ENCODE measurements at regions not wholly inside any gene's neighbourhood (a gene's known extent, or its start where the extent isn't known, plus 50 kb on each side); places are given as distances from the start of the nearest gene placed in this dataset.

DNA sequence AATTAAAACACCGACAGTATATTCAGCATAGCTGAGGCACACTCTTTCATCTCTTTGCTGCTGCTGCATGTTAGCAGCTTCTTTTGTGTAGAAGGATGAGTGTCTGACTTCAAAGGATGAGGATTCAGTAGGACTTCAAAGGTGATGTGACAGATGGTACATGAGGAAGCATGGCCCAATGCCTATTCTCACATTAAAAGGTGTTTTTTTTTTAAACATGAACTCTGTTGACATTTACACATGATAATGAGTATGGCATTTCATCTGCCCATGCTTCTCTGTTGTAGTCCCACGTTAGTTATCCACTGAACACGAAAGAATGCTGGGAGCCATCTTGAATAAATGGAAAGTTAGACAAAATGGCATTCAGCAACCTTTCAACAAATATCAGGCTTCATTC lies 1950.8 kb upstream of the PIK3C3 start (continued):
- TF ChIP-seq, protein P1, sequence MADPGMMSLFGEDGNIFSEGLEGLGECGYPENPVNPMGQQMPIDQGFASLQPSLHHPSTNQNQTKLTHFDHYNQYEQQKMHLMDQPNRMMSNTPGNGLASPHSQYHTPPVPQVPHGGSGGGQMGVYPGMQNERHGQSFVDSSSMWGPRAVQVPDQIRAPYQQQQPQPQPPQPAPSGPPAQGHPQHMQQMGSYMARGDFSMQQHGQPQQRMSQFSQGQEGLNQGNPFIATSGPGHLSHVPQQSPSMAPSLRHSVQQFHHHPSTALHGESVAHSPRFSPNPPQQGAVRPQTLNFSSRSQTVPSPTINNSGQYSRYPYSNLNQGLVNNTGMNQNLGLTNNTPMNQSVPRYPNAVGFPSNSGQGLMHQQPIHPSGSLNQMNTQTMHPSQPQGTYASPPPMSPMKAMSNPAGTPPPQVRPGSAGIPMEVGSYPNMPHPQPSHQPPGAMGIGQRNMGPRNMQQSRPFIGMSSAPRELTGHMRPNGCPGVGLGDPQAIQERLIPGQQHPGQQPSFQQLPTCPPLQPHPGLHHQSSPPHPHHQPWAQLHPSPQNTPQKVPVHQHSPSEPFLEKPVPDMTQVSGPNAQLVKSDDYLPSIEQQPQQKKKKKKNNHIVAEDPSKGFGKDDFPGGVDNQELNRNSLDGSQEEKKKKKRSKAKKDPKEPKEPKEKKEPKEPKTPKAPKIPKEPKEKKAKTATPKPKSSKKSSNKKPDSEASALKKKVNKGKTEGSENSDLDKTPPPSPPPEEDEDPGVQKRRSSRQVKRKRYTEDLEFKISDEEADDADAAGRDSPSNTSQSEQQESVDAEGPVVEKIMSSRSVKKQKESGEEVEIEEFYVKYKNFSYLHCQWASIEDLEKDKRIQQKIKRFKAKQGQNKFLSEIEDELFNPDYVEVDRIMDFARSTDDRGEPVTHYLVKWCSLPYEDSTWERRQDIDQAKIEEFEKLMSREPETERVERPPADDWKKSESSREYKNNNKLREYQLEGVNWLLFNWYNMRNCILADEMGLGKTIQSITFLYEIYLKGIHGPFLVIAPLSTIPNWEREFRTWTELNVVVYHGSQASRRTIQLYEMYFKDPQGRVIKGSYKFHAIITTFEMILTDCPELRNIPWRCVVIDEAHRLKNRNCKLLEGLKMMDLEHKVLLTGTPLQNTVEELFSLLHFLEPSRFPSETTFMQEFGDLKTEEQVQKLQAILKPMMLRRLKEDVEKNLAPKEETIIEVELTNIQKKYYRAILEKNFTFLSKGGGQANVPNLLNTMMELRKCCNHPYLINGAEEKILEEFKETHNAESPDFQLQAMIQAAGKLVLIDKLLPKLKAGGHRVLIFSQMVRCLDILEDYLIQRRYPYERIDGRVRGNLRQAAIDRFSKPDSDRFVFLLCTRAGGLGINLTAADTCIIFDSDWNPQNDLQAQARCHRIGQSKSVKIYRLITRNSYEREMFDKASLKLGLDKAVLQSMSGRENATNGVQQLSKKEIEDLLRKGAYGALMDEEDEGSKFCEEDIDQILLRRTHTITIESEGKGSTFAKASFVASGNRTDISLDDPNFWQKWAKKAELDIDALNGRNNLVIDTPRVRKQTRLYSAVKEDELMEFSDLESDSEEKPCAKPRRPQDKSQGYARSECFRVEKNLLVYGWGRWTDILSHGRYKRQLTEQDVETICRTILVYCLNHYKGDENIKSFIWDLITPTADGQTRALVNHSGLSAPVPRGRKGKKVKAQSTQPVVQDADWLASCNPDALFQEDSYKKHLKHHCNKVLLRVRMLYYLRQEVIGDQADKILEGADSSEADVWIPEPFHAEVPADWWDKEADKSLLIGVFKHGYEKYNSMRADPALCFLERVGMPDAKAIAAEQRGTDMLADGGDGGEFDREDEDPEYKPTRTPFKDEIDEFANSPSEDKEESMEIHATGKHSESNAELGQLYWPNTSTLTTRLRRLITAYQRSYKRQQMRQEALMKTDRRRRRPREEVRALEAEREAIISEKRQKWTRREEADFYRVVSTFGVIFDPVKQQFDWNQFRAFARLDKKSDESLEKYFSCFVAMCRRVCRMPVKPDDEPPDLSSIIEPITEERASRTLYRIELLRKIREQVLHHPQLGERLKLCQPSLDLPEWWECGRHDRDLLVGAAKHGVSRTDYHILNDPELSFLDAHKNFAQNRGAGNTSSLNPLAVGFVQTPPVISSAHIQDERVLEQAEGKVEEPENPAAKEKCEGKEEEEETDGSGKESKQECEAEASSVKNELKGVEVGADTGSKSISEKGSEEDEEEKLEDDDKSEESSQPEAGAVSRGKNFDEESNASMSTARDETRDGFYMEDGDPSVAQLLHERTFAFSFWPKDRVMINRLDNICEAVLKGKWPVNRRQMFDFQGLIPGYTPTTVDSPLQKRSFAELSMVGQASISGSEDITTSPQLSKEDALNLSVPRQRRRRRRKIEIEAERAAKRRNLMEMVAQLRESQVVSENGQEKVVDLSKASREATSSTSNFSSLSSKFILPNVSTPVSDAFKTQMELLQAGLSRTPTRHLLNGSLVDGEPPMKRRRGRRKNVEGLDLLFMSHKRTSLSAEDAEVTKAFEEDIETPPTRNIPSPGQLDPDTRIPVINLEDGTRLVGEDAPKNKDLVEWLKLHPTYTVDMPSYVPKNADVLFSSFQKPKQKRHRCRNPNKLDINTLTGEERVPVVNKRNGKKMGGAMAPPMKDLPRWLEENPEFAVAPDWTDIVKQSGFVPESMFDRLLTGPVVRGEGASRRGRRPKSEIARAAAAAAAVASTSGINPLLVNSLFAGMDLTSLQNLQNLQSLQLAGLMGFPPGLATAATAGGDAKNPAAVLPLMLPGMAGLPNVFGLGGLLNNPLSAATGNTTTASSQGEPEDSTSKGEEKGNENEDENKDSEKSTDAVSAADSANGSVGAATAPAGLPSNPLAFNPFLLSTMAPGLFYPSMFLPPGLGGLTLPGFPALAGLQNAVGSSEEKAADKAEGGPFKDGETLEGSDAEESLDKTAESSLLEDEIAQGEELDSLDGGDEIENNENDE (IDR thresholded peaks at IDR 0.05; ENCODE audit: insufficient replicate concordance, low read length), result no peak
- TF ChIP-seq BACH1 (IDR thresholded peaks at IDR 0.05; ENCODE audit: low read length), result no peak
- TF ChIP-seq HDAC6 (IDR thresholded peaks at IDR 0.05; ENCODE audit: low read depth, low read length), result no peak

Data from H1 (cell line).